GM12872 (cell line): ENCODE measurements at regions not wholly inside any gene's neighbourhood (a gene's known extent, or its start where the extent isn't known, plus 50 kb on each side); places are given as distances from the start of the nearest gene placed in this dataset.

Experiments used
- TF ChIP-seq, protein P1 (sequence below): IDR thresholded peaks from 3 replicates; pipeline ENCODE4 v1.5.1; 2011; ENCODE audit warnings: low read depth, mild to moderate bottlenecking, low read length, moderate library complexity; ENCODE audit not compliant: insufficient read depth

DNA sequence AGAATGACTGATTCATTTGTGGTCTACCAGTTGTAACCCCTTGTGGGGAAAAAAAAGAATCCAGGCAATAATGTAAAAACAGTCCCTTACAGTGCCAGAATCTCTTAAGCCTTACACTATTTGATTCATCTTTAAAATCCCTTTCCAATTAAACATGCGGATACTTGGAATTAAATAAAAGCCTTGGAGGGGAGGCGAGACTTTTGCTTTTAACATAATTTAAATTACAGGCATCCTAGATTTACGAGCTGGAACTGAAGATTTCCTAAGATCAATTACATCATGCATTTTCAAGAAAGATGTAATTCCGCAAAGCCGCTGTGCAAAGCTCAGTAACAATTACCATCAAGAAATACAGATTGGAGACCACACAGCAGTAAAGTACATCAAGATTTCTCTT, 370.2 kb downstream of the MTRR start:
- TF ChIP-seq, protein P1, sequence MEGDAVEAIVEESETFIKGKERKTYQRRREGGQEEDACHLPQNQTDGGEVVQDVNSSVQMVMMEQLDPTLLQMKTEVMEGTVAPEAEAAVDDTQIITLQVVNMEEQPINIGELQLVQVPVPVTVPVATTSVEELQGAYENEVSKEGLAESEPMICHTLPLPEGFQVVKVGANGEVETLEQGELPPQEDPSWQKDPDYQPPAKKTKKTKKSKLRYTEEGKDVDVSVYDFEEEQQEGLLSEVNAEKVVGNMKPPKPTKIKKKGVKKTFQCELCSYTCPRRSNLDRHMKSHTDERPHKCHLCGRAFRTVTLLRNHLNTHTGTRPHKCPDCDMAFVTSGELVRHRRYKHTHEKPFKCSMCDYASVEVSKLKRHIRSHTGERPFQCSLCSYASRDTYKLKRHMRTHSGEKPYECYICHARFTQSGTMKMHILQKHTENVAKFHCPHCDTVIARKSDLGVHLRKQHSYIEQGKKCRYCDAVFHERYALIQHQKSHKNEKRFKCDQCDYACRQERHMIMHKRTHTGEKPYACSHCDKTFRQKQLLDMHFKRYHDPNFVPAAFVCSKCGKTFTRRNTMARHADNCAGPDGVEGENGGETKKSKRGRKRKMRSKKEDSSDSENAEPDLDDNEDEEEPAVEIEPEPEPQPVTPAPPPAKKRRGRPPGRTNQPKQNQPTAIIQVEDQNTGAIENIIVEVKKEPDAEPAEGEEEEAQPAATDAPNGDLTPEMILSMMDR = no peak

DNA sequence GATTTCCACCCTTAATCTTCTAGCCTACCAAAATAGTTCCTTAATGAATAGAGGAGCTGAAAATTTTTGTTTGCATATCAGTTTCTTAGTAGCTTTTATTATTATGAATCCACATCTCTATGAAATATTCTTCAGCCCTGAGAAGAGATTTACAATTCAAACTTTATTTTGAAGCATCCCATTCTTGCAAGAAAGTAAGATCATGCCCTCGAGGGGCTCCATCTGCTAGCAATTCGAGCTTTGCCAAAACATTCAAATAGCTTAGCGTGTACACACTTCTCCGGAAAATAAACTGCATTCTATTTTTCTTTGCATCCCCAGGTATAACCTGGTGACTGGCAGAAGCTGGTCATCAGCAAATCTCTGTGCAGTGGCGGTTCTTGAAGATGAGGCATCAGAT, 370.7 kb downstream of the MTRR start:
- TF ChIP-seq, protein P1 = no peak

DNA sequence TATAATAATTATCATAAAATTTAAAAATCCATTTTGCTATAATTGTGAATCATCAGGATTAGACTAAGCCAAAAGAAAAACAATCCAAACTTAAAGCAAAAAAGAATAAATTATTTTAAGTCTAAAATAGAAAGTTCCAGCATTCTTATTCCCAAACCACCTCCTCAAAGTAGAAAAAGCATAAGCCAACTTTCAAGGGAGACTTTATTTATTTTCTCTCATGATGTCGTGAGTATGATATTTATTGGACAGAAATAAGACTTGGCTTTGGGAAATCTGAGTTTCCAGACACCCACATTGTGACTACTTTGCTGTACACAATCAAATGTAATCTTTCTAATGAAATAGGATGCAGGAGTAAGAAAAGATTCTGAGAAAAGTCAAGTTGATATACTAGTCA, 372.1 kb downstream of the MTRR start:
- TF ChIP-seq, protein P1 = no peak

DNA sequence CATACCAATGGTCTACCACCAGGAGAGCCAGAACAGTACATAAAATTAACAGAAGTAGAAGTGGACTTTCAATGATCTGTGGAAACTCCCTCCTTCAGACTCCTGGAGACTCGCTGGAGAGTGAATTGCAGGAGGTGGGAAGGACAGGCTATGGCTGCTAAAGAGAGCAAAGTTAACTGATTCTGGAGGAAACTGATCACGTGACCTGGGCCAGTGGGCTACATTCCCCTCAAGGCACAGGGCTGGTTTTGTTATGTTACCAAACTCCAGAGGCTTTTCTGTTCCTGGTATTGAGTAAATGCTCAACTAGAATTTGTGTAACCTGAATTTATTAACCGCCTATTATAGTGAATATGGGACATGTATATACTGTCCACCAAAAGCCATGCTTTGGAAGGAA, 372.6 kb downstream of the MTRR start:
- TF ChIP-seq, protein P1 = no peak

DNA sequence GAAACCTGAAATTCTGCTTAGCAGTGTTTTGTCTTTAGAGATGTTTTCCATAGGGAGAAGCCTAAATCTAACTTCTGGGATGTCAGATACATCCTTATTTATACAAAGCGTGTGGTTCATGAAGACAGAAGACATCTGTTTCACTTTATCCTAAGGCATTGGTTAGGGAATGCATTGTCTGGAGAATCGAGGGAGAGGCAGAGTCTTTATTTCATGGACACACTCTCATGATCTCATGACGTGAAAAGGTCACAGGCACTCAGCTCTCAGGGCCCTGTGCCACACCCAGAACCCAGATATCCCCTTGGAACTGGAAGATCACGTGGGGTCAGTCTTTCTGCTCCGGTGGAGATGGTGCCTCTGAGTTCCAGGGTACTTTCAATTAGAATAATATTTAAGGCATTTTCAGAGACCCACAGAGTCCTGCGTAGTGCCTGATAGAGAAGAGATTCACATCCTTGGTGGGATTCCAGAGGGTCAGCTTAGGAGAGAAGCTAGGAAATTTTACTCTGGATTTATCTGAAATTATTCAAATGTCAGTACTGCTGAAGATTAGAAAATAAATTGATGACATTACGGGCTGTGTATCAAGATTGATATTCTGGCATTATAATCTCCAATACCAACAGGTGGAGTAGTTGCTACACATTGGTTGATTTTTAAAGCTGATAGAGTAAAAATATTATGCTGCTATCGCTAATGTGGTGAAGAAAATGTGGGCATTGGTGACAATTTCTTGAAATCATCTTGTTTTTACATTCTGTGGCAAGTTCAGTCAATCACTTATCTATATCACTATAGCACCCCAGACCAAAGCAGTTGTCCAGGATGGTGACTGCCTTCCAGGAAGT, 378.3 kb downstream of the MTRR start:
- TF ChIP-seq, protein P1 = no peak

DNA sequence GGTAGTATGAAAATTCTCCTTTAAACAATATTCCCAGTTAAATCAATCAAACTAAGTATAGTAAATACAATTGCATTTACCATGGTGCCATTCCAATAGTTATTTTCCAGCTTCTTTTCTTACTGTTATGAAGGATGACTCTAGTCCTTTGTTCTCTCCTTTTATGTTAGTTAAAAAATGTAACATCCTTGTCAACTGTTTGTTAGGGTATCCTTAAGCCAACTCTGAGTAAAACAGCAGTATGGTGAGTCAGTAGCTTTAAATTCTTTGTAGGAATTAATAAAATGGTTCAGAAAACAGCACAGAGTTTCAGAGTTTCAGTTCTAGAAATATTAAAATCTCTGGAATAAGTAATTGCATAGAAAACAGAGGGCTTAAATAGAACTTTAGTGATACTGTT, 384.4 kb downstream of the MTRR start:
- TF ChIP-seq, protein P1 = no peak

DNA sequence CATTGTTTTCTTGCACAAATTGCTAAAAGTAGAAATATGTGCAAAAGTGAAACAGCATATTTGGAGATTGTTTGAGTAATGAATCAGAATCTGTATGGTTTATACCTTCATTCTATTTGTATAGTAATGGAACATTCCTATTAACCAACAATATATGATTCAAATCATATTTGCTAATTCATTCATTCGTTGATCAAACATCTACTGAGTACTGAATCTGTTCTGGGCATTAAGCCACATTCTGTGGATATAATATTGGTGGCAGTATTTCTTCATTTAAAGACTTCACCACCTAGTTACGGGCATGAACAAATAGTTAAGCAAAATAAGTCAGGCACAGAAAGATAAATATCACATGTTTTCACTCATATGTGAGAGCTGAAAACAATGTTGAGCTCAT, 385.7 kb downstream of the MTRR start:
- TF ChIP-seq, protein P1 = no peak
